ENCODE measurements at regions not wholly inside any gene's neighbourhood (a gene's known extent, or its start where the extent isn't known, plus 50 kb on each side); places are given as distances from the start of the nearest gene placed in this dataset.
"Not testable (repeated sequence)": the region's sequence is repeated elsewhere in the genome, so short reads cannot be mapped to it uniquely, and the experiment has no call there.

DNA sequence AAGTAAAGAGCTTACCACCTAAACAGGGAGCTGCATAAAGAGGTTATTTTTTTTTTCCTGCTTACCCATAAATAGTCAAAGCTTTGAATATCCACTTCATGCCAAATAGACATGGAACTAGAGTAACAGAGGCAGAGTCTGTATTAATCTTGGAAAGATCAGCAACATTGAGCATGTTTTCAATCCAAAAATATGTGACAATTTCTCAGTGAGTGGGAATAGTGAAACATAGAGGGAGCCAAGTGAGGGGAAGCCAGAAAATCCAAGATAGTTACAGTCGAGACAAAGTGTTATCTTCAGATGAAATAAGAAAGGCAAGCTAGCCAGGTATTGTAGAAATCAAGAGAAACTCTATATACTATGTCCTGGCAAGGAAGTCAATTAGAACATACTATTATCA lies 122.3 kb upstream of the TACR3 start:
- no peak for DNase-seq

DNA sequence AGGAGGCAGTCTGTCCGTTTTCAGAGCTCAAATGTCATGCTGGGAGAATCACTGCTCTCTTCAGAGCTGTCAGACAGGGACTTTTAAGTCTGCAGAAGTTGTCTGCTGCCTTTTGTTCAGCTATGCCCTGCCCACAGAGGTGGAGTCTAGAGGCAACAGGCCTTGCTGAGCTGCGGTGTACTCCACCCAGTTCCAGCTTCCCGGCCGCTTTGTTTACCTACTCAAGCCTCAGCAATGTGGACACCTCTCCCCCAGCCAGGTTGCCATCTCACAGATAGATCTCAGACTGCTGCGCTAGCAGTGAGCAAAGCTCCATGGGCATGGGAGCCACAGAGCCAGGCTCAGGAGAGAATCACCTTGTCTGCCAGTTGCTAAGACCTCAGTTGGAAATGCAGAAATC lies 90.5 kb upstream of the TACR3 start:
- not testable (repeated sequence) for DNase-seq

DNA sequence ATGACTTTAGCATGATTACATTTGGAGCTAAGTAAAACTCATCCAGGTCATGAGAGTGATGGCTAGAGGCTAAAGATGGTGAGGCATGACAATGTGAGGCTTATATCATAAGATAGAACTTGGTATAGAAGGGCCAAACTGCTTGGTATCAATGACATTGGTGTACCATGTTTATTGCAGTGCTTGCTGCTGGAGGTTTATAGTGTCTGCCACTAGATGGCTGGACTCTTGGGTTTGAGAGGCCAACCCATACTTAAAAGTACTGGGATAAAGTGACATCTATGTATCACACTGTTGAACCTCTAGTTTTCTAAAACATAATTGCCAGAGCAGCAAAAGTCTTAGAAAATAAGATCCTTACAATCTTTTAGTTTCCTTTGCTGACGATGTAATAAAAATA lies 83.0 kb upstream of the TACR3 start:
- no peak for DNase-seq

DNA sequence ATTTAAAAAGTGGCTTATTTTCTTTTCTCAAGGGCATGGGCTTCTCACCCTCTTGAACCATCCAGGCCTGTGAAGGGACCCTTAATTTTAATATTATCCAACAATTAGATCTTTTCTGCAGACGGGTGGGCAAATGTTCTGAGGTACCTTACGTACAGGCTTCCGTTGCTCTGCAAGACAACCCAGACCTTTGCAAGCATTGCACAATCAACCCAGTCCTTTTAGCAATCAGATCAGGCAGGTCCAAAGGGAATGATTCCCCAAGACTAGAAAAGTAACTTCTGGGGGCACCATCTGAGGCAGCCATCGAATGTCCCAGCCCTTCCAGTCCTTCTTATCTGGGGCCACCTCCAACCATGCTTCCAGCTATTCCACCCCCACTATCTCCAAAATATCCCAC lies 67.3 kb upstream of the TACR3 start:
- no peak for DNase-seq

- no peak for DNase-seq
Measured at GRCh38 chr4:103786593-103786992, 66.8 kb upstream of the TACR3 start.

GRCh38 chr4:103786014-103786413 lies 66.2 kb upstream of the TACR3 start:
- peak; percentile 21 for DNase-seq

DNA sequence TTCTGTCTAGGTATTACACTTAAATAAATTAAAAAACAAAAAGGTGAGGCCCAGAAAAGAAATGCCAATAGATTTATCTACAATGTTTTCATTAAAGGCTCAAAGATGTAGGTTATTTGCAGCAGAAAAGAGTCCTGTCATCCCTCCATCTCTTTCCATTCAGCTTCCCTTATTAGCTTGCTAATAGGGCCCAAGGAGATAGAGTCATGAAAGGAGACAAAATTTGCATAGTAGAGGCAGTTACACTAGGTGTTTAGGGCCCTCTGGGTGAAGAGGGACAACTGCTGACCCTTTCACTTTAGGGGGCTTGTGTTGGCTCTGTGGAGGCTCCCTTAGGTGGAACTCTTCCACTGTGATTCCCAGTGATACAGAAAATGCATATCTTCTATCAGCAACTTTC lies 58.4 kb upstream of the TACR3 start:
- DNase-seq: no peak

- peak; percentile 11 for DNase-seq
Measured at GRCh38 chr4:103774326-103774825, 54.6 kb upstream of the TACR3 start.

DNA sequence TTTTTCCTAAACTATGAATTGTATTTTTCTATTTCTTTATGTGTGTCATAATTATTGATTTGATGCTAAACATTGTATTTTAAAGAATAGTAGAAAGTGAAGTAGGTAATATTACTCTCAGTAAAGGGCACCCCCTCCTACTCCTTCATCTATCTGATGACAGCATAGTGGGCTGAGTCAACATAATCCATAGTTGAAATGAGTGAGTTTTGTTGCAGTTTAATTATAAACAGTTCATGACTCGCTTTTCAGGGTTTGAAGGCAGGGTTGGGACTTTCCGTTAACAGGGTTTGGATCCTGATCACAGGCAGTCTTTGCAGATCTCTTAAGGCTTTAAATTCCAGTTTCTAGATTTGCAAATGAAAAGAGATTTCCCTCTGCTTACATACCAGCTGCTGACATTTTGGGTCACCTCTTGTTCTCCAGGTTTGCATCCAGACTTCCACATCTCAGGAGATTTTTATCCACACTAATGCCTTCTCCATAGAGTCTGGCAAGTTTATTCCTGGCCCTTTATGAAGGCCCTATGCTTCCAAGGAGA lies 54.0 kb upstream of the TACR3 start:
- DNase-seq: no peak

Measured in eye (tissue), 1 donor.